EL (cell line): ENCODE measurements at regions not wholly inside any gene's neighbourhood (a gene's known extent, or its start where the extent isn't known, plus 50 kb on each side); places are given as distances from the start of the nearest gene placed in this dataset.
A peak's percentile ranks its signal among the peaks of the same experiment; 100 is the strongest.

ENCODE experiments used
- DNase-seq: peaks from one replicate; pipeline ENCODE4 v3.0.0-alpha.2; 2016

GRCh38 chr13:76795701-76796695, 90.2 kb downstream of the KCTD12 start:
- DNase-seq = no peak

- DNase-seq = peak; percentile 55
Measured at GRCh38 chr13:76792731-76793347, 93.4 kb downstream of the KCTD12 start.

GRCh38 chr13:76790980-76791819, 95.0 kb downstream of the KCTD12 start:
- DNase-seq = no peak

- no peak for DNase-seq
Measured at GRCh38 chr13:76790526-76790925, 95.7 kb downstream of the KCTD12 start.

- DNase-seq = no peak
Measured at GRCh38 chr13:76783798-76784197, 102.4 kb downstream of the KCTD12 start.

- no peak for DNase-seq
Measured at GRCh38 chr13:76778853-76779252, 107.4 kb downstream of the KCTD12 start.

- DNase-seq = no peak
Measured at GRCh38 chr13:76777096-76777495, 109.1 kb downstream of the KCTD12 start.

GRCh38 chr13:76775088-76775740, 111.0 kb downstream of the KCTD12 start:
- DNase-seq = no peak

GRCh38 chr13:76773448-76774094, 112.6 kb downstream of the KCTD12 start:
- no peak for DNase-seq

- DNase-seq = no peak
Measured at GRCh38 chr13:76772241-76772640, 114.0 kb downstream of the KCTD12 start.

- DNase-seq = no peak
Measured at GRCh38 chr13:76769271-76769791, 116.9 kb downstream of the KCTD12 start.

GRCh38 chr13:76768384-76768783, 117.8 kb downstream of the KCTD12 start:
- no peak for DNase-seq

GRCh38 chr13:76764916-76765315, 121.3 kb downstream of the KCTD12 start:
- DNase-seq = no peak

GRCh38 chr13:76764429-76764828, 121.8 kb downstream of the KCTD12 start:
- no peak for DNase-seq

GRCh38 chr13:76762721-76763120, 123.5 kb downstream of the KCTD12 start:
- DNase-seq = no peak

GRCh38 chr13:76759877-76760276, 126.3 kb downstream of the KCTD12 start:
- no peak for DNase-seq

- no peak for DNase-seq
Measured at GRCh38 chr13:76758738-76759137, 127.5 kb downstream of the KCTD12 start.

GRCh38 chr13:76758257-76758656, 127.9 kb downstream of the KCTD12 start:
- DNase-seq = no peak

GRCh38 chr13:76756451-76756850, 129.8 kb downstream of the KCTD12 start:
- no peak for DNase-seq

- DNase-seq = no peak
Measured at GRCh38 chr13:76754414-76754813, 131.8 kb downstream of the KCTD12 start.

- no peak for DNase-seq
Measured at GRCh38 chr13:76751278-76751677, 134.9 kb downstream of the KCTD12 start.

GRCh38 chr13:76750126-76750525, 136.1 kb downstream of the KCTD12 start:
- no peak for DNase-seq
